GM23248 (cell line): ENCODE measurements at regions not wholly inside any gene's neighbourhood (a gene's known extent, or its start where the extent isn't known, plus 50 kb on each side); places are given as distances from the start of the nearest gene placed in this dataset.
"Not testable (repeated sequence)": the region's sequence is repeated elsewhere in the genome, so short reads cannot be mapped to it uniquely, and the experiment has no call there.

Source experiments
- DNase-seq: peaks from one replicate; pipeline ENCODE4 v3.0.0-alpha.2; 2015
- H2AFZ ChIP-seq: fragments of 200-600 bp; sonication (generic); 2 replicates; pipeline ENCODE4 v1.6.1; 2016; ENCODE audit warnings: antibody characterized with exemption
- H3F3A ChIP-seq: fragments of 200-600 bp; sonication (generic); 2 replicates; pipeline ENCODE4 v1.6.1; 2016; ENCODE audit warnings: mild to moderate bottlenecking, antibody characterized with exemption, mixed run types; ENCODE audit not compliant: insufficient read depth
- H3K27ac ChIP-seq: fragments of 200-600 bp; sonication (generic); 2 replicates; pipeline ENCODE4 v1.5.1; 2016; ENCODE audit warnings: mild to moderate bottlenecking
- H3K27me3 ChIP-seq: fragments of 200-600 bp; sonication (generic); replicated peaks from 2 replicates; pipeline ENCODE4 v1.6.1; 2016; ENCODE audit warnings: mild to moderate bottlenecking; ENCODE audit not compliant: insufficient read depth
- H3K36me3 ChIP-seq: fragments of 200-600 bp; sonication (generic); 2 replicates; pipeline ENCODE4 v1.6.1; 2016; ENCODE audit warnings: low read depth, mild to moderate bottlenecking
- H3K4me1 ChIP-seq: fragments of 200-600 bp; sonication (generic); 2 replicates; pipeline ENCODE4 v1.6.1; 2016; ENCODE audit warnings: mild to moderate bottlenecking; ENCODE audit not compliant: insufficient read depth
- H3K4me2 ChIP-seq: fragments of 200-600 bp; sonication (generic); one replicate; pipeline ENCODE4 v1.6.1; 2016; ENCODE audit warnings: mild to moderate bottlenecking; ENCODE audit not compliant: unreplicated experiment
- H3K4me3 ChIP-seq: fragments of 200-600 bp; sonication (generic); 2 replicates; pipeline ENCODE4 v1.5.1; 2016; ENCODE audit warnings: mild to moderate bottlenecking
- H3K79me2 ChIP-seq: fragments of 200-600 bp; sonication (generic); 2 replicates; pipeline ENCODE4 v1.6.1; 2016; ENCODE audit warnings: mild to moderate bottlenecking; ENCODE audit not compliant: insufficient read depth
- H3K9ac ChIP-seq: fragments of 200-600 bp; sonication (generic); 2 replicates; pipeline ENCODE4 v1.6.1; 2016; ENCODE audit warnings: mild to moderate bottlenecking
- H3K9me2 ChIP-seq: fragments of 200-600 bp; sonication (generic); 2 replicates; pipeline ENCODE4 v1.6.1; 2016; ENCODE audit warnings: mixed run types, mild to moderate bottlenecking, moderate library complexity; ENCODE audit not compliant: insufficient read depth
- H3K9me3 ChIP-seq: fragments of 200-600 bp; sonication (generic); one replicate; pipeline ENCODE4 v1.6.1; 2017; ENCODE audit warnings: low read depth
- H4K20me1 ChIP-seq: fragments of 200-600 bp; sonication (generic); 2 replicates; pipeline ENCODE4 v1.6.0; 2016; ENCODE audit not compliant: insufficient read depth
- EZH2 ChIP-seq: fragments of 200-600 bp; sonication (generic); IDR thresholded peaks from 2 replicates; pipeline ENCODE4 v1.6.1; 2018; ENCODE audit warnings: antibody characterized with exemption, mild to moderate bottlenecking; ENCODE audit not compliant: insufficient read depth, poor library complexity, severe bottlenecking
- EZH2phosphoT487 ChIP-seq: fragments of 200-600 bp; sonication (generic); IDR thresholded peaks from 2 replicates; pipeline ENCODE4 v1.6.1; 2018; ENCODE audit warnings: antibody characterized with exemption, moderate library complexity, mild to moderate bottlenecking, low read depth; ENCODE audit not compliant: insufficient read depth
- WGBS, 2 experiments: methylation state at CpG; one replicate each; pipeline ENCODE4 v1.1.6; 2015 to 2017; ENCODE audit warnings: low lambda C conversion rate in 2 of 2, low coverage in 1 of 2; ENCODE audit errors: missing lambda C conversion rate in 2 of 2; 5-methylcytosine and 5-hydroxymethylcytosine counted together
- in situ Hi-C: fragments of 300-500 bp; cut with MboI; formaldehyde crosslinking; loops from 2 replicates; pipeline ENCODE4 v1.15.0; 2020

DNA sequence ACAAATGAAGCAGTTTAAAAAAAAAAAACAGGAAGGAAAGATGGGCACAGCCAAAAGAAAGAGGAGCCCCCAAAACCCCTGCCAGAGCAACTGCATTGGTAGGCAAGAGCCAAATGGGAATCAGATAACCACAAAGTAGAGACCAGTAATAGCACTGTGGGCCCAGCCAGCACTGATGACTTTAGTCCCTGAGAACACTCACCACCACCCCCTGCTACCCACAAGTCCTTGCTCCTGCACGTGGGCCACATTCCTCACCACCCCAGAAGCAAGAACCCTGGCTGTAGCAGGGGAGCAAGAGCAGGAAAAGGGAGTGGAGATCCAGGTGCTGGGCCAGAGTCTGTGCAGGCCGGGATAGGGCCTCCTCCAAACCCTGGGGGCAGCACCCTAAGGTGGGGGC lies 86.1 kb downstream of the RRAGC start:
- H3K27ac ChIP-seq = no peak overlapping the region
- H3F3A ChIP-seq = no peaks in the 10 kb centered on the region
- H3K9ac ChIP-seq = no peak overlapping the region
- in situ Hi-C loops = no loop called here
- H3K4me2 ChIP-seq = no peak overlapping the region
- no peaks in the 10 kb centered on the region; the same call in 1 of the 2 replicates for H3K27me3 ChIP-seq
- no peaks in the 10 kb centered on the region for H4K20me1 ChIP-seq
- H2AFZ ChIP-seq = no peak overlapping the region
- no peaks in the 10 kb centered on the region for H3K9me2 ChIP-seq
- no peaks in the 10 kb centered on the region for H3K79me2 ChIP-seq
- no peak for DNase-seq
- WGBS, 2 experiments = 8 to 14% methylated on average over 2 of the region's 2 CpGs
- TF ChIP-seq EZH2phosphoT487 = no peak
- TF ChIP-seq EZH2 = no peak
- H3K4me1 ChIP-seq = no peaks in the 10 kb centered on the region
- no peaks in the 10 kb centered on the region for H3K36me3 ChIP-seq
- no peak overlapping the region for H3K4me3 ChIP-seq
- no peaks in the 10 kb centered on the region for H3K9me3 ChIP-seq

DNA sequence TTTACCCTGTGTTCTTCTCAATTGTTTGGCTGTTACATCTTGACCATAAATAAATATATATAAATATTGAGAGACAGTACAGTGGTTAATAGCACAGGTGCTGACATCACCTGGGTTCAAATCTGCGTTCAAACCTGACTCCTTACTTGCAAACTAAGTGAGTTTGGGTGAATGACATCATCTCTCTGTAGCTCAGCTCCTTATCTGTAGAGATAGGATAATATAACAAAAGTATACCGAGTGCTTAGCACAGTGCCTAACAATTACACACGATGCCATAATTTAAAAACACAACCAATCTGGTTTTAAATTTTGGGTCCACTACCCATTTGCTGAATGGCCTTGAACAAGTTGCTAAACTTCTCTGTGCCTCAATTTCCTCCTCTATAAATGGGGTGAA lies 86.6 kb downstream of the RRAGC start:
- TF ChIP-seq EZH2 = no peak
- TF ChIP-seq EZH2phosphoT487 = no peak
- in situ Hi-C loops = no loop called here
- WGBS, 2 experiments = 34 to 42% methylated on average over 3 of the region's 3 CpGs

GRCh38 chr1:38772026-38772425 lies 87.5 kb downstream of the RRAGC start:
- H3K9ac ChIP-seq = no peak overlapping the region
- H3K4me1 ChIP-seq = no peaks in the 10 kb centered on the region
- TF ChIP-seq EZH2 = no peak
- no peaks in the 10 kb centered on the region for H3K9me3 ChIP-seq
- H3F3A ChIP-seq = no peaks in the 10 kb centered on the region
- H3K27me3 ChIP-seq = no peaks in the 10 kb centered on the region
- no peak overlapping the region for H3K27ac ChIP-seq
- 56 to 59% methylated on average over 4 of the region's 4 CpGs for WGBS, 2 experiments
- DNase-seq = no peak
- in situ Hi-C loops = no loop called here
- no peaks in the 10 kb centered on the region for H3K9me2 ChIP-seq
- no peak overlapping the region for H3K4me3 ChIP-seq
- H2AFZ ChIP-seq = no peak overlapping the region
- H3K4me2 ChIP-seq = no peak overlapping the region
- H3K36me3 ChIP-seq = no peaks in the 10 kb centered on the region
- no peaks in the 10 kb centered on the region for H4K20me1 ChIP-seq
- H3K79me2 ChIP-seq = no peaks in the 10 kb centered on the region

More for the DNA sequence above, 86.6 kb downstream of the RRAGC start:
- Histone ChIP-seq H4K20me1 (no peaks in the 10 kb centered on the region), H3K9me2 (no peaks in the 10 kb centered on the region), H3K4me1 (no peaks in the 10 kb centered on the region), H3K27me3 (no peaks in the 10 kb centered on the region), H3K4me2 (no peak overlapping the region), H3K79me2 (no peaks in the 10 kb centered on the region), H3K9ac (no peak overlapping the region), H3K4me3 (no peak overlapping the region), H3K36me3 (no peaks in the 10 kb centered on the region), H3K9me3 (no peaks in the 10 kb centered on the region), H3K27ac (no peak overlapping the region), H3F3A (no peaks in the 10 kb centered on the region), H2AFZ (no peak overlapping the region)
- no peak for DNase-seq

- H2AFZ ChIP-seq, H3K9me2 ChIP-seq, in situ Hi-C loops, H3K9ac ChIP-seq, H3K27ac ChIP-seq, H4K20me1 ChIP-seq, H3K4me3 ChIP-seq, H3K4me1 ChIP-seq, H3K4me2 ChIP-seq, H3K9me3 ChIP-seq, H3K27me3 ChIP-seq, H3K36me3 ChIP-seq, H3K79me2 ChIP-seq, H3F3A ChIP-seq, DNase-seq: not testable (repeated sequence)
- WGBS, 2 experiments = 58 to 64% methylated on average over 3 to 4 of the region's 5 CpGs
These were observed 88.9 kb downstream of the RRAGC start for GRCh38 chr1:38770516-38771173.

- Histone ChIP-seq H3K4me3 (no peak overlapping the region), H3K4me1 (no peaks in the 10 kb centered on the region), H3K9me2 (no peaks in the 10 kb centered on the region), H3F3A (no peaks in the 10 kb centered on the region), H2AFZ (no peak overlapping the region), H3K79me2 (no peaks in the 10 kb centered on the region), H3K36me3 (no peaks in the 10 kb centered on the region), H3K4me2 (no peak overlapping the region), H4K20me1 (no peaks in the 10 kb centered on the region), H3K27me3 (no peaks in the 10 kb centered on the region), H3K9me3 (no peaks in the 10 kb centered on the region), H3K27ac (no peak overlapping the region), H3K9ac (no peak overlapping the region)
- no peak for TF ChIP-seq EZH2phosphoT487
- TF ChIP-seq EZH2 = no peak
- no peak for DNase-seq
- WGBS, 2 experiments = 13 to 18% methylated on average over 7 of the region's 7 CpGs
- in situ Hi-C loops = no loop called here
These were observed 93.4 kb downstream of the RRAGC start for GRCh38 chr1:38766125-38766524.
